CD8-positive, alpha-beta memory T cell (primary cell): ENCODE measurements at regions not wholly inside any gene's neighbourhood (a gene's known extent, or its start where the extent isn't known, plus 50 kb on each side); places are given as distances from the start of the nearest gene placed in this dataset.

Experiments
- CTCF ChIA-PET: fragments of 350-600 bp; sonication (Branson Sonifier 250); formaldehyde crosslinking; loops from one replicate; lab custom pipeline; 2021; ENCODE audit warnings: antibody characterized with exemption; lab: Charles Lee
- POLR2A ChIA-PET: fragments of 350-600 bp; sonication (Branson Sonifier 250); formaldehyde crosslinking; loops from one replicate; lab custom pipeline; 2021; ENCODE audit warnings: antibody characterized with exemption; lab: Charles Lee
- DNase-seq, 5 donors: peaks; one replicate each; pipeline versions ENCODE4 v3.0.0 to v3.0.0-alpha.2; 2020 to 2022; ENCODE audit warnings: mixed read lengths in 1 of 5
- H3K27ac ChIP-seq: one replicate; pipeline ENCODE4 v1.7.0; 2013; ENCODE audit warnings: low read depth, mild to moderate bottlenecking, low read length, moderate library complexity
- H3K27me3 ChIP-seq: 2 replicates; pipeline ENCODE4 v1.7.0; 2013; ENCODE audit warnings: low read length, mild to moderate bottlenecking; ENCODE audit not compliant: insufficient read depth, poor library complexity, severe bottlenecking
- H3K36me3 ChIP-seq: 2 replicates; pipeline ENCODE4 v1.7.0; 2013; ENCODE audit warnings: mild to moderate bottlenecking, low read length, moderate library complexity; ENCODE audit not compliant: insufficient read depth
- H3K4me1 ChIP-seq: 2 replicates; pipeline ENCODE4 v1.7.0; 2013; ENCODE audit warnings: mild to moderate bottlenecking, low read length, moderate library complexity; ENCODE audit not compliant: insufficient read depth
- H3K4me3 ChIP-seq: 2 replicates; pipeline ENCODE4 v1.7.0; 2013; ENCODE audit warnings: mild to moderate bottlenecking, low read length
- H3K9me3 ChIP-seq: 2 replicates; pipeline ENCODE4 v1.7.0; 2013; ENCODE audit warnings: mild to moderate bottlenecking, low read length
- H3K27ac Mint-ChIP-seq, 8 donors: one replicate each; pipeline ENCODE4 v1.8.0; 2020 to 2021; ENCODE audit warnings: mixed read lengths in 8 of 8, mild to moderate bottlenecking in 6 of 8, inconsistent platforms in 3 of 8, moderate library complexity in 3 of 8
- H3K27me3 Mint-ChIP-seq, 2 donors: one replicate each; pipeline ENCODE4 v1.8.0; 2020 to 2021; ENCODE audit warnings: mixed read lengths in 2 of 2, mild to moderate bottlenecking in 1 of 2, moderate library complexity in 1 of 2
- H3K36me3 Mint-ChIP-seq, 3 donors: one replicate each; pipeline ENCODE4 v1.8.0; 2020 to 2021; ENCODE audit warnings: mixed read lengths in 3 of 3, inconsistent platforms in 1 of 3, mild to moderate bottlenecking in 1 of 3
- H3K4me1 Mint-ChIP-seq, 3 donors: one replicate each; pipeline ENCODE4 v1.8.0; 2020 to 2021; ENCODE audit warnings: mixed read lengths in 3 of 3, inconsistent platforms in 1 of 3, mild to moderate bottlenecking in 1 of 3
- H3K4me3 Mint-ChIP-seq, 7 donors: one replicate each; pipeline ENCODE4 v1.8.0; 2020 to 2021; ENCODE audit warnings: mixed read lengths in 7 of 7, mild to moderate bottlenecking in 6 of 7, moderate library complexity in 4 of 7, inconsistent platforms in 2 of 7
- H3K9me3 Mint-ChIP-seq, 5 donors: one replicate each; pipeline ENCODE4 v1.8.0; 2020 to 2022; ENCODE audit warnings: mixed read lengths in 5 of 5, mild to moderate bottlenecking in 3 of 5, moderate library complexity in 2 of 5, inconsistent platforms in 1 of 5

- Histone ChIP-seq H3K27me3 (no peaks in the 10 kb centered on the region), H3K4me3 (no peak overlapping the region), H3K9me3 (no peaks in the 10 kb centered on the region), H3K4me1 (no peaks in the 10 kb centered on the region), H3K27ac (no peak overlapping the region), H3K36me3 (no peaks in the 10 kb centered on the region)
- Mint-ChIP-seq H3K9me3 (no peaks in the 10 kb centered on the region), H3K4me3 (no peak overlapping the region), H3K27ac (no peak overlapping the region), H3K36me3 (no peaks in the 10 kb centered on the region), H3K27me3 (peaks cover 4 to 5% of the 10 kb centered on the region in 2 donors), H3K4me1 (no peaks in the 10 kb centered on the region)
- DNase-seq: no peak
- ChIA-PET CTCF (interaction anchor here (1.1 kb wide), 1 partner anchor 15 kb away, joined by 3 read pairs; no protein-coding TSS in a partner anchor), POLR2A (no interaction called here)
Observed at GRCh38 chr5:155953335-155953734, 373.6 kb upstream of the SGCD start.

GRCh38 chr5:155954701-155955445 is 372.1 kb upstream of the SGCD start:
- Histone ChIP-seq H3K27me3 (no peaks in the 10 kb centered on the region), H3K4me1 (no peaks in the 10 kb centered on the region), H3K36me3 (no peaks in the 10 kb centered on the region), H3K9me3 (no peaks in the 10 kb centered on the region), H3K4me3 (no peak overlapping the region), H3K27ac (no peak overlapping the region)
- ChIA-PET CTCF (no interaction called here), POLR2A (no interaction called here)
- no peak overlapping the region for H3K27ac Mint-ChIP-seq
- no peaks in the 10 kb centered on the region for H3K36me3 Mint-ChIP-seq
- no peak for DNase-seq
- no peak overlapping the region for H3K4me3 Mint-ChIP-seq
- peaks cover 3 to 4% of the 10 kb centered on the region in 2 donors for H3K27me3 Mint-ChIP-seq
- no peaks in the 10 kb centered on the region for H3K4me1 Mint-ChIP-seq
- no peaks in the 10 kb centered on the region for H3K9me3 Mint-ChIP-seq

- DNase-seq: no peak
- H3K36me3 ChIP-seq: no peaks in the 10 kb centered on the region
- H3K9me3 Mint-ChIP-seq: no peaks in the 10 kb centered on the region
- no peak overlapping the region for H3K4me3 ChIP-seq
- CTCF ChIA-PET: no interaction called here
- H3K27me3 Mint-ChIP-seq: peaks cover 0 to 4% of the 10 kb centered on the region in 2 donors
- no peaks in the 10 kb centered on the region for H3K27me3 ChIP-seq
- H3K9me3 ChIP-seq: no peaks in the 10 kb centered on the region
- no peaks in the 10 kb centered on the region for H3K4me1 ChIP-seq
- POLR2A ChIA-PET: no interaction called here
- H3K4me1 Mint-ChIP-seq: no peaks in the 10 kb centered on the region
- H3K4me3 Mint-ChIP-seq: no peak overlapping the region
- H3K36me3 Mint-ChIP-seq: no peaks in the 10 kb centered on the region
- H3K27ac Mint-ChIP-seq: no peak overlapping the region
- no peak overlapping the region for H3K27ac ChIP-seq
Observed at GRCh38 chr5:155957884-155958283, 369.1 kb upstream of the SGCD start.

- Histone ChIP-seq H3K4me3 (no peak overlapping the region), H3K36me3 (no peaks in the 10 kb centered on the region), H3K9me3 (no peaks in the 10 kb centered on the region), H3K27me3 (no peaks in the 10 kb centered on the region), H3K27ac (no peak overlapping the region), H3K4me1 (no peaks in the 10 kb centered on the region)
- H3K36me3 Mint-ChIP-seq: no peaks in the 10 kb centered on the region
- no peak for DNase-seq
- no peaks in the 10 kb centered on the region for H3K4me1 Mint-ChIP-seq
- no peaks in the 10 kb centered on the region for H3K27me3 Mint-ChIP-seq
- H3K27ac Mint-ChIP-seq: no peak overlapping the region
- ChIA-PET CTCF (interaction anchor here (0.7 to 2.5 kb wide), 2 partner anchors 12 to 15 kb away, joined by 3 to 7 read pairs; no protein-coding TSS in a partner anchor), POLR2A (no interaction called here)
- H3K9me3 Mint-ChIP-seq: no peaks in the 10 kb centered on the region
- H3K4me3 Mint-ChIP-seq: no peak overlapping the region
Observed at GRCh38 chr5:155959082-155959481, 367.9 kb upstream of the SGCD start.

- Mint-ChIP-seq H3K27me3 (no peaks in the 10 kb centered on the region), H3K36me3 (no peaks in the 10 kb centered on the region), H3K9me3 (peaks cover 0 to under 1% (median 0%) of the 10 kb centered on the region in 5 donors), H3K4me1 (no peaks in the 10 kb centered on the region), H3K4me3 (no peak overlapping the region), H3K27ac (no peak overlapping the region)
- ChIA-PET CTCF (interaction anchor here (2.5 kb wide), 1 partner anchor 16 kb away, joined by 7 read pairs; no protein-coding TSS in a partner anchor), POLR2A (no interaction called here)
- H3K4me3 ChIP-seq: no peak overlapping the region
- no peak for DNase-seq
- H3K27me3 ChIP-seq: no peaks in the 10 kb centered on the region
- H3K27ac ChIP-seq: no peak overlapping the region
- no peaks in the 10 kb centered on the region for H3K36me3 ChIP-seq
- H3K9me3 ChIP-seq: no peaks in the 10 kb centered on the region
- no peaks in the 10 kb centered on the region for H3K4me1 ChIP-seq
Observed at GRCh38 chr5:155960177-155960576, 366.8 kb upstream of the SGCD start.

GRCh38 chr5:155969537-155969936 is 357.4 kb upstream of the SGCD start:
- H3K27ac Mint-ChIP-seq: no peak overlapping the region
- POLR2A ChIA-PET: no interaction called here

GRCh38 chr5:155974369-155974768 is 352.6 kb upstream of the SGCD start:
- peaks cover 1 to 8% of the 10 kb centered on the region in 2 donors for H3K27me3 Mint-ChIP-seq
- H3K27ac Mint-ChIP-seq: no peak overlapping the region
- CTCF ChIA-PET: no interaction called here
- no peaks in the 10 kb centered on the region for H3K9me3 Mint-ChIP-seq
- no peak overlapping the region for H3K4me3 Mint-ChIP-seq
- no peaks in the 10 kb centered on the region for H3K4me1 Mint-ChIP-seq
- Histone ChIP-seq H3K27me3 (no peaks in the 10 kb centered on the region), H3K36me3 (no peaks in the 10 kb centered on the region), H3K4me1 (no peaks in the 10 kb centered on the region), H3K4me3 (no peak overlapping the region), H3K9me3 (no peaks in the 10 kb centered on the region), H3K27ac (no peak overlapping the region)
- POLR2A ChIA-PET: no interaction called here
- H3K36me3 Mint-ChIP-seq: no peaks in the 10 kb centered on the region
- DNase-seq: no peak

More at GRCh38 chr5:155969537-155969936, 357.4 kb upstream of the SGCD start:
- Histone ChIP-seq H3K9me3 (no peaks in the 10 kb centered on the region), H3K4me1 (no peaks in the 10 kb centered on the region), H3K36me3 (no peaks in the 10 kb centered on the region), H3K27ac (no peak overlapping the region), H3K4me3 (no peak overlapping the region), H3K27me3 (no peaks in the 10 kb centered on the region)
- H3K36me3 Mint-ChIP-seq: no peaks in the 10 kb centered on the region
- H3K9me3 Mint-ChIP-seq: peaks cover 0 to 10% (median 5%) of the 10 kb centered on the region in 5 donors
- peaks cover under 1 to 1% of the 10 kb centered on the region in 2 donors for H3K27me3 Mint-ChIP-seq
- H3K4me1 Mint-ChIP-seq: no peaks in the 10 kb centered on the region
- H3K4me3 Mint-ChIP-seq: no peak overlapping the region
- no peak for DNase-seq
- CTCF ChIA-PET: no interaction called here

GRCh38 chr5:155978850-155979249 is 348.1 kb upstream of the SGCD start:
- H3K27ac Mint-ChIP-seq: no peak overlapping the region
- no peaks in the 10 kb centered on the region for H3K9me3 Mint-ChIP-seq
- no peaks in the 10 kb centered on the region for H3K4me1 Mint-ChIP-seq
- CTCF ChIA-PET: no interaction called here
- no peaks in the 10 kb centered on the region for H3K36me3 Mint-ChIP-seq
- no peaks in the 10 kb centered on the region for H3K4me1 ChIP-seq
- peaks cover 0 to 8% of the 10 kb centered on the region in 2 donors for H3K27me3 Mint-ChIP-seq
- H3K27ac ChIP-seq: no peak overlapping the region
- no peak for DNase-seq
- H3K27me3 ChIP-seq: no peaks in the 10 kb centered on the region
- no peak overlapping the region for H3K4me3 ChIP-seq
- POLR2A ChIA-PET: no interaction called here
- no peaks in the 10 kb centered on the region for H3K36me3 ChIP-seq
- no peak overlapping the region for H3K4me3 Mint-ChIP-seq
- H3K9me3 ChIP-seq: no peaks in the 10 kb centered on the region
